ENCODE measurements at regions not wholly inside any gene's neighbourhood (a gene's known extent, or its start where the extent isn't known, plus 50 kb on each side); places are given as distances from the start of the nearest gene placed in this dataset.

GRCh38 chr21:35460441-35460840 is 411.3 kb upstream of the RUNX1 start:
- TF ChIP-seq, protein P1, sequence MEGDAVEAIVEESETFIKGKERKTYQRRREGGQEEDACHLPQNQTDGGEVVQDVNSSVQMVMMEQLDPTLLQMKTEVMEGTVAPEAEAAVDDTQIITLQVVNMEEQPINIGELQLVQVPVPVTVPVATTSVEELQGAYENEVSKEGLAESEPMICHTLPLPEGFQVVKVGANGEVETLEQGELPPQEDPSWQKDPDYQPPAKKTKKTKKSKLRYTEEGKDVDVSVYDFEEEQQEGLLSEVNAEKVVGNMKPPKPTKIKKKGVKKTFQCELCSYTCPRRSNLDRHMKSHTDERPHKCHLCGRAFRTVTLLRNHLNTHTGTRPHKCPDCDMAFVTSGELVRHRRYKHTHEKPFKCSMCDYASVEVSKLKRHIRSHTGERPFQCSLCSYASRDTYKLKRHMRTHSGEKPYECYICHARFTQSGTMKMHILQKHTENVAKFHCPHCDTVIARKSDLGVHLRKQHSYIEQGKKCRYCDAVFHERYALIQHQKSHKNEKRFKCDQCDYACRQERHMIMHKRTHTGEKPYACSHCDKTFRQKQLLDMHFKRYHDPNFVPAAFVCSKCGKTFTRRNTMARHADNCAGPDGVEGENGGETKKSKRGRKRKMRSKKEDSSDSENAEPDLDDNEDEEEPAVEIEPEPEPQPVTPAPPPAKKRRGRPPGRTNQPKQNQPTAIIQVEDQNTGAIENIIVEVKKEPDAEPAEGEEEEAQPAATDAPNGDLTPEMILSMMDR (IDR thresholded peaks at IDR 0.05) = no peak
- TF ChIP-seq EP300 (IDR thresholded peaks at IDR 0.05) (no peak), POLR2A (IDR thresholded peaks at IDR 0.05) (no peak)

Data from upper lobe of left lung (tissue), 4 donors.